ENCODE measurements at regions not wholly inside any gene's neighbourhood (a gene's known extent, or its start where the extent isn't known, plus 50 kb on each side); places are given as distances from the start of the nearest gene placed in this dataset.
"Not testable (repeated sequence)": the region's sequence is repeated elsewhere in the genome, so short reads cannot be mapped to it uniquely, and the experiment has no call there.

DNA sequence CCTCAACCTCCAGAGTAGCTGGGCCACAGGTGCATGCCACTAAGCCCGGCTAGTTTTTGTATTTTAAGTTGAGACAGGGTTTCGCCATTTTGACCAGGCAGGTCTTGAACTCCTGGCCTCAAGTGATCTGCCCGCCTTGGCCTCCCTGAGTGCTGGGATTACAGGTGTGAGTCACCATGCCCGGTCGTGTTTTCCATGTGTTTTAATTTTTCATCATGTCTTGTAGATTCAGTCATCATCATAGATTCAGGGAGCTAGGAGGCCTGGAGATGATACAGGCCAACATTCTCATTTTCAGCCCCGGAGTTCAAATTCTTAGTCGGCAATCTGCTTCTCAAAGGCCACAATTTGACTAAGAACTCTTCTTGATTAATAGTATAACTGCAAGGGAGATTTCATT lies 73.5 kb upstream of the GRAMD1B start:
- TF ChIP-seq, protein P1, sequence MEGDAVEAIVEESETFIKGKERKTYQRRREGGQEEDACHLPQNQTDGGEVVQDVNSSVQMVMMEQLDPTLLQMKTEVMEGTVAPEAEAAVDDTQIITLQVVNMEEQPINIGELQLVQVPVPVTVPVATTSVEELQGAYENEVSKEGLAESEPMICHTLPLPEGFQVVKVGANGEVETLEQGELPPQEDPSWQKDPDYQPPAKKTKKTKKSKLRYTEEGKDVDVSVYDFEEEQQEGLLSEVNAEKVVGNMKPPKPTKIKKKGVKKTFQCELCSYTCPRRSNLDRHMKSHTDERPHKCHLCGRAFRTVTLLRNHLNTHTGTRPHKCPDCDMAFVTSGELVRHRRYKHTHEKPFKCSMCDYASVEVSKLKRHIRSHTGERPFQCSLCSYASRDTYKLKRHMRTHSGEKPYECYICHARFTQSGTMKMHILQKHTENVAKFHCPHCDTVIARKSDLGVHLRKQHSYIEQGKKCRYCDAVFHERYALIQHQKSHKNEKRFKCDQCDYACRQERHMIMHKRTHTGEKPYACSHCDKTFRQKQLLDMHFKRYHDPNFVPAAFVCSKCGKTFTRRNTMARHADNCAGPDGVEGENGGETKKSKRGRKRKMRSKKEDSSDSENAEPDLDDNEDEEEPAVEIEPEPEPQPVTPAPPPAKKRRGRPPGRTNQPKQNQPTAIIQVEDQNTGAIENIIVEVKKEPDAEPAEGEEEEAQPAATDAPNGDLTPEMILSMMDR (IDR thresholded peaks at IDR 0.05; ENCODE audit: insufficient read depth, low read length, severe bottlenecking) = no peak
- no peak overlapping the region for H3K4me3 ChIP-seq (ENCODE audit: low read depth, low read length)
- H3K27me3 ChIP-seq (ENCODE audit: control insufficient read depth, insufficient read depth, low read length) = peaks cover 24% of the 10 kb centered on the region
- FAIRE-seq = no peak
- DNase-seq (ENCODE audit: low read depth) = no peak
- H3K36me3 ChIP-seq (ENCODE audit: control insufficient read depth, insufficient read depth, low read length) = no peaks in the 10 kb centered on the region

DNA sequence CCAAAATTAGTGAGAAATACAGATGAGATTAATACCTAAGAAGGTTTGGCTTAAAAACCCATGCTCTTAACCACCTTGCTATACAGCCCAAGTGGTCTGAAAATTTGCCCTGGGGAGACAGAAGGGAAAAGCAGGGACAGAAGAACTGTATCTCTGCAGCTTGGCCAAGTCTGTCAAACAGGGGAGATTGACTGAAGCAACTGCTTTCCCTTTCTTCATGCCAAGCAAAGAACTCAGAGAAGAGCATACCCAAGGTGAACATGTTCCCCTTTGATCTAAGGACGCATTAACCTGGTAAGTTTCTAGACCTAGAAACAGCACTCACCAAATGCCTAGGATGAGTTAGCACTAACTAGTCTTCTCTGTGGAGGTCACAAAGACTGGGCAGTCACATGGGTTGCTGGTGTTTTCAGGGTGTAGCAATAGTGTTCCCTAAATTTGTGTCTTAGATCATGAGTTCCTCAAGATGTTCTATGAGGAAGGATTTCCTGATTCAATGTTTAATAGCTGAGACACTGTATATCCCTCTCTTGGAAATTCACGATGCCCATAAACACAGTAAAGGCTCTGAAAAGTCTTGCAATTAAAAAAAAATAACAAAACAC lies 75.6 kb upstream of the GRAMD1B start:
- H3K4me3 ChIP-seq (ENCODE audit: low read depth, low read length) = no peak overlapping the region
- TF ChIP-seq, protein P1 (IDR thresholded peaks at IDR 0.05; ENCODE audit: insufficient read depth, low read length, severe bottlenecking) = no peak
- no peaks in the 10 kb centered on the region for H3K36me3 ChIP-seq (ENCODE audit: control insufficient read depth, insufficient read depth, low read length)
- peaks cover 26% of the 10 kb centered on the region for H3K27me3 ChIP-seq (ENCODE audit: control insufficient read depth, insufficient read depth, low read length)
- DNase-seq (ENCODE audit: low read depth) = no peak
- FAIRE-seq = no peak

DNA sequence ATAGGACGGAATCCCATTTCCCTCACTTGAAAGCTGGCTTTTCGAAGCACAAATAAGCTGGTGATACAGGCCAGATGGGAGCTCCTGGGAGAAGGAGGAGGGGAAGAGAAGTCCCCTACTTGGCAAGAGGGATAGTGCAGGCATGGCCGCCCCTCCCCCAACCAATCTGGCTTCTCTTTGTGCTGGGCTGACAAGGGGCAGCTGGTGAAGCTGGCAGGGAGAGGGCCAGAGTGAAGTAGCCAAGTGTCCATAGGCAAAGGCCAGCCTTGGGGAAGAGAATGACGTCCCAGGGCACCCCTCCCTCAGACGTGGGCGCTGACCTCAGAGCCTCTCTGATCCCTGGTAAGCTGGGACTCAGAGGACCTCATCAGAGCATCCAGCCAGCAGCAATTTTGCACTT lies 78.7 kb upstream of the GRAMD1B start:
- H3K4me3 ChIP-seq (ENCODE audit: low read depth, low read length) = no peak overlapping the region
- H3K36me3 ChIP-seq (ENCODE audit: control insufficient read depth, insufficient read depth, low read length) = no peaks in the 10 kb centered on the region
- FAIRE-seq = no peak
- no peak for DNase-seq (ENCODE audit: low read depth)
- H3K27me3 ChIP-seq (ENCODE audit: control insufficient read depth, insufficient read depth, low read length) = peaks cover 9% of the 10 kb centered on the region
- TF ChIP-seq, protein P1 (IDR thresholded peaks at IDR 0.05; ENCODE audit: insufficient read depth, low read length, severe bottlenecking) = no peak

DNA sequence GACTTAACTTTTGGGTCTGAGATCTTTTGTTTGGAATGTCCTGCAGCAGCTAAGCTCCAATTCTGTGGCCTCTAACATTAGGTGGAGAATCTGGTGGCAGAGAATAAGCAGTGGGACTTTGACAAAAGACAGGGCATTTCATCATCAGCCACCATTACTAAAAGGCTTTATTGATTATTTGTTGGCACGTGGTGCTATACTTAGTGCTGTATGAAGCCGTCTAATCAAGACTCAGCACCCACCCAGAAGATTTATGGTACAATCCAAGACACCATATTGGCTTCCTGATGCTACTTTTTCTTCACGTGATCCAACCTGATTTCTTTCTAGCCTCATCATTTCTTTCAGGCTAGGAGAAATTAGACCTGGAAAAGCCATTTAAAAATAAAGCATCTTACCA lies 80.7 kb upstream of the GRAMD1B start:
- DNase-seq (ENCODE audit: low read depth) (no peak), FAIRE-seq (no peak)
- H3K27me3 ChIP-seq (ENCODE audit: control insufficient read depth, insufficient read depth, low read length) = peaks cover 6% of the 10 kb centered on the region

DNA sequence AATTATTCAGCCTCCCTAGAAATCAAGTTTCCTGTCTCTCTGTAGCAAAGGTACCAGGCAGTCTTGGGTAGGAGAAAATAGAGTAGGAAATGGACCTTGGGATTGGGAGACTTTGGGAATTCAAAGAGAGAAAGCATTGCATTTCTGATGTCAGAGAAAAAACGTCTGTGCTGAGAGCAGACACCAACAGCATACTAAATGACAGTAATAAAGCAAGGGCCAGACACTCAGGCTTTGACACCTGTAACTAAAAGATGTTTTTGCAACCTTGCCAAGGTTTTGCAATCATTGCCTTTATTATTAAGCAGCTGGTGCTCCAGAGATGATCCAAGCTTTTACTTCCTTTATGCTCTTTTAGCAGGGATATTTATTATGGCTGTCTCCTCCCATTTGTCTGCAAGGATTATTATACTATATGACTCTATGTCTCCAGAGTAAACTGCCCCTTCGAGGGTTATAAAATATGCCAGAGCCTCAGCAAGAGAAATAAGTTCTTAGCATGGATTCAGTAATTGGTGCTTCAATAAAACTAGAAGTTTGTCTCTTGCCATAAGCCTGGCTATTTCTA lies 85.2 kb upstream of the GRAMD1B start:
- Histone ChIP-seq H3K36me3 (ENCODE audit: control insufficient read depth, insufficient read depth, low read length) (no peaks in the 10 kb centered on the region), H3K27me3 (ENCODE audit: control insufficient read depth, insufficient read depth, low read length) (peaks cover 2% of the 10 kb centered on the region), H3K4me3 (ENCODE audit: low read depth, low read length) (no peak overlapping the region)
- TF ChIP-seq, protein P1 (IDR thresholded peaks at IDR 0.05; ENCODE audit: insufficient read depth, low read length, severe bottlenecking) = no peak
- DNase-seq (ENCODE audit: low read depth) = no peak
- FAIRE-seq = no peak

More for the DNA sequence above, 80.7 kb upstream of the GRAMD1B start:
- TF ChIP-seq, protein P1 (IDR thresholded peaks at IDR 0.05; ENCODE audit: insufficient read depth, low read length, severe bottlenecking) = no peak
- Histone ChIP-seq H3K36me3 (ENCODE audit: control insufficient read depth, insufficient read depth, low read length) (no peaks in the 10 kb centered on the region), H3K4me3 (ENCODE audit: low read depth, low read length) (no peak overlapping the region)

DNA sequence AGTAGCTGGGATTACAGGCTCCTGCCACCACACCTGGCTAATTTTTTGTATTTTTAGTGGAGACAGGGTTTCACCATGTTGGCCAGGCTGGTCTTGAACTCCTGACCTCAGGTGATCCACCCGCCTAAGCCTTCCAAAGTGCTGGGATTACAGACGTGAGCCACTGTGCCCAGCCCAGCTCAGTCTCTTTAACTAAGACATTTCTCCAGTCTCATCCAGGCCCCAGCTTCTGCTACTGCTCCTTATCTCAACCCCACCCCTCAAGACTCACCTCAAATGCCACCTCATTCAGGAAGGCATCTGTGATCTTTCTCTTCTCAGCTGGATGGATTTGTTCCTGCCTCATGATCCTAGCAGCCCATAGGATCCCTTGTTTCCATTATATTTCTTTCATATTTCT lies 85.9 kb upstream of the GRAMD1B start:
- not testable (repeated sequence) for DNase-seq (ENCODE audit: low read depth); H3K27me3 ChIP-seq (ENCODE audit: control insufficient read depth, insufficient read depth, low read length); FAIRE-seq; H3K4me3 ChIP-seq (ENCODE audit: low read depth, low read length); H3K36me3 ChIP-seq (ENCODE audit: control insufficient read depth, insufficient read depth, low read length)

Data from bronchial epithelial cell (primary cell).